ENCODE measurements at regions not wholly inside any gene's neighbourhood (a gene's known extent, or its start where the extent isn't known, plus 50 kb on each side); places are given as distances from the start of the nearest gene placed in this dataset.

DNA sequence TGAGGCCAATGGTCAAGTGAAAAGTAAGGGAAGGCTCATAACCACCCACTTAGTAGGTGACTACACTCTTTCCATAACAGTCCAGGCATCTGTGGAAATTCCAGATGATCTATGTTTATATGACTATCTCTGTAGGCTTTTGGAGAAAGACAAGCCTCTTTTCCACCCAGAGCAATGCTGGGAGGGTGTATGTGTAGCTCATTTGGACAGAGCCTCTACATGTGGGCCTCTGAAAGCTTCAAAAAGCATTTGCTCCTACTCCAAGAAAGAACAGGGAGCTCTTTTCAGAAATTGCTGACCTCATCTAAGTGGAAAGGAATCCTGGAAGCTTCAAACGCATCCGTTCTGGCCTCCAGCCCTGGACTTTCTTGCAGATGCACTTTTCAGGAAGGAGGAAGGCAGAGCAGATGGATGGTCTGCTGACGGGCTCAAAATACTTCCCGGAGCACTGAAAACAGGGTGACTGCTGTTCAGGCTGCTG, 308.7 kb downstream of the LRATD1 start:
- intact Hi-C loops (cut with DNase I; ENCODE audit: low total_unique reads) (no loop called here), in situ Hi-C loops (cut with MboI; ENCODE audit: low sequenced_read_pairs in 4 of 4) (no loop called here)
- Histone ChIP-seq H3K36me3 (no peaks in the 10 kb centered on the region), H3K27ac (no peak overlapping the region), H3K27me3 (no peaks in the 10 kb centered on the region), H3K4me1 (no peaks in the 10 kb centered on the region), H3K9me3 (no peaks in the 10 kb centered on the region), H3K4me3 (no peak overlapping the region)
- TF ChIP-seq CTCF (IDR thresholded peaks at IDR 0.05 in 4 of 5, conservative IDR thresholded peaks at IDR 0.05 in 1 of 5), result no peak
- TF ChIP-seq POLR2A (IDR thresholded peaks at IDR 0.05), result no peak
- ATAC-seq, result no peak
- DNase-seq, result no peak

GRCh38 chr2:14942987-14943386, 310.5 kb downstream of the LRATD1 start:
- H3K4me1 ChIP-seq, result no peaks in the 10 kb centered on the region
- no peaks in the 10 kb centered on the region for H3K9me3 ChIP-seq
- TF ChIP-seq CTCF (IDR thresholded peaks at IDR 0.05 in 4 of 5, conservative IDR thresholded peaks at IDR 0.05 in 1 of 5) (no peak), POLR2A (IDR thresholded peaks at IDR 0.05) (no peak)
- no peak overlapping the region for H3K27ac ChIP-seq
- no peak for ATAC-seq
- no peaks in the 10 kb centered on the region for H3K36me3 ChIP-seq
- intact Hi-C loops (cut with DNase I; ENCODE audit: low total_unique reads) (no loop called here), in situ Hi-C loops (cut with MboI; ENCODE audit: low sequenced_read_pairs in 4 of 4) (no loop called here)
- no peaks in the 10 kb centered on the region for H3K27me3 ChIP-seq
- DNase-seq, result no peak
- no peak overlapping the region for H3K4me3 ChIP-seq

DNA sequence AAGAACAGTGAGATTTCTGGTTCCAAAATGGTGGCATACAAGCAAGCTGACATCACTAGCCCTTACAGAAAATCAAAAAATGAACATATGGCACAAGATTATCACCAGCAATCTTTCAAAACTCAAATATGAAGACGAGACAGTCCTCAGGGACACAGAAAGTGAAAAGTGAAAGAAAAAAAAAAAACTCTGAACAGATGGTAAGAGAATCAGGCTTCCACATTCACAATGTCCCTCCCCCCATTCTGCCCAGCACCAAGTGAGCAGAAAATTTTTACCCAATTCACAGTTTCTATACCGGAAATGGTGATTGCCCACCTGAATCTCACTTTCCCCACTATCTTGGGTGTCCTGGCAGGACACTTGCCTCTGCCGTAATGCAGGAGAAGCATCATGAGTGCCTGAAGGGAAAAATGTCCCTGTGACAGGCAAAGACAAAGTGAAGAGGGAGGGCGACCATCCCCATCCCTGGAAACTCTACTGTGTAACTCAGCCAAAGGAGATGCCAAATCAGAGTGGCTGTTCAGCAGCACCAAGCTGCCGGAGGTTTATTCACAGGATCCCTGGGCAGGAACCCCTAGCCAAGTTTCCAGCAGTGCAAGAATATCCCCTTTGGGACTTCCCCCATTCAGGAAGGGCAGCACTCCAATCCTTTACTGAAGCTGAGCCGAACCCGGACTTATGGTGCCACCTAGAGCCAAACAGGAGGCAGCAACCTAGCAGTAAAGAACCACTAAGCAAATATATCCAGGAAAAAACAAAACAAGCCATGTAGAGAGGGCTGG, 312.2 kb downstream of the LRATD1 start:
- H3K4me3 ChIP-seq, result no peak overlapping the region
- in situ Hi-C loops (cut with MboI; ENCODE audit: low sequenced_read_pairs in 4 of 4), result no loop called here
- H3K27ac ChIP-seq, result no peak overlapping the region

GRCh38 chr2:14951569-14952285, 319.2 kb downstream of the LRATD1 start:
- H3K9me3 ChIP-seq, result no peaks in the 10 kb centered on the region
- DNase-seq, result no peak
- H3K36me3 ChIP-seq, result no peaks in the 10 kb centered on the region
- TF ChIP-seq POLR2A (IDR thresholded peaks at IDR 0.05) (no peak), CTCF (IDR thresholded peaks at IDR 0.05 in 4 of 5, conservative IDR thresholded peaks at IDR 0.05 in 1 of 5) (no peak)
- intact Hi-C loops (cut with DNase I; ENCODE audit: low total_unique reads) (no loop called here), in situ Hi-C loops (cut with MboI; ENCODE audit: low sequenced_read_pairs in 4 of 4) (no loop called here)
- no peak overlapping the region for H3K27ac ChIP-seq
- no peak overlapping the region for H3K4me3 ChIP-seq
- no peaks in the 10 kb centered on the region for H3K27me3 ChIP-seq
- ATAC-seq, result no peak
- no peaks in the 10 kb centered on the region for H3K4me1 ChIP-seq

More for the DNA sequence above, 312.2 kb downstream of the LRATD1 start:
- TF ChIP-seq POLR2A (IDR thresholded peaks at IDR 0.05) (no peak), CTCF (IDR thresholded peaks at IDR 0.05 in 4 of 5, conservative IDR thresholded peaks at IDR 0.05 in 1 of 5) (no peak)
- H3K9me3 ChIP-seq, result no peaks in the 10 kb centered on the region
- DNase-seq, result no peak
- ATAC-seq, result no peak
- intact Hi-C loops (cut with DNase I; ENCODE audit: low total_unique reads), result no loop called here
- H3K27me3 ChIP-seq, result no peaks in the 10 kb centered on the region
- no peaks in the 10 kb centered on the region for H3K36me3 ChIP-seq
- H3K4me1 ChIP-seq, result no peaks in the 10 kb centered on the region

All from gastrocnemius medialis (tissue), 4 donors.